KMS-11 (cell line): ENCODE measurements at regions not wholly inside any gene's neighbourhood (a gene's known extent, or its start where the extent isn't known, plus 50 kb on each side); places are given as distances from the start of the nearest gene placed in this dataset.

Experiments used
- H2AFZ ChIP-seq: fragments of 200-600 bp; sonication (generic); 2 replicates; pipeline ENCODE4 v1.6.1; 2016; ENCODE audit warnings: antibody characterized with exemption, mixed run types, low read depth
- H3K27ac ChIP-seq: fragments of 200-600 bp; sonication (generic); 2 replicates; pipeline ENCODE4 v1.6.1; 2016; ENCODE audit warnings: mild to moderate bottlenecking, mixed run types
- H3K27me3 ChIP-seq: fragments of 200-600 bp; sonication (generic); 2 replicates; pipeline ENCODE4 v1.6.1; 2017; ENCODE audit warnings: mild to moderate bottlenecking, low read depth, mixed run types, moderate library complexity; ENCODE audit not compliant: insufficient read depth
- H3K36me3 ChIP-seq: fragments of 200-600 bp; sonication (generic); 2 replicates; pipeline ENCODE4 v1.6.1; 2017; ENCODE audit warnings: mild to moderate bottlenecking, mixed run types; ENCODE audit not compliant: insufficient read depth
- H3K4me1 ChIP-seq: fragments of 200-600 bp; sonication (generic); 2 replicates; pipeline ENCODE4 v1.6.1; 2016; ENCODE audit warnings: mild to moderate bottlenecking, low read depth, mixed run types; ENCODE audit not compliant: poor library complexity, severe bottlenecking
- H3K4me2 ChIP-seq: fragments of 200-600 bp; sonication (generic); 2 replicates; pipeline ENCODE4 v1.7.0; 2016; ENCODE audit warnings: mild to moderate bottlenecking, mixed run types
- H3K4me3 ChIP-seq: fragments of 200-600 bp; sonication (generic); IDR thresholded peaks from 2 replicates; pipeline ENCODE4 v1.6.1; 2017; ENCODE audit warnings: low read depth, low read length, mixed read lengths; ENCODE audit not compliant: insufficient read depth
- H3K79me2 ChIP-seq: fragments of 200-600 bp; sonication (generic); 2 replicates; pipeline ENCODE4 v1.6.1; 2016; ENCODE audit warnings: low read depth, mixed run types; ENCODE audit not compliant: insufficient read depth
- H3K9ac ChIP-seq: fragments of 200-600 bp; sonication (generic); 2 replicates; pipeline ENCODE4 v1.6.1; 2016; ENCODE audit warnings: mild to moderate bottlenecking, mixed run types
- H4K20me1 ChIP-seq: fragments of 200-600 bp; sonication (generic); 2 replicates; pipeline ENCODE4 v1.6.1; 2016; ENCODE audit warnings: mild to moderate bottlenecking, mixed run types; ENCODE audit not compliant: insufficient read depth
- CTCF ChIP-seq: fragments of 200-600 bp; sonication (generic); conservative IDR thresholded peaks from 2 replicates; pipeline ENCODE4 v1.6.1; 2017; ENCODE audit warnings: low read depth, mild to moderate bottlenecking, antibody characterized with exemption, low read length, moderate library complexity, mixed read lengths

GRCh38 chr13:76239031-76239680 is 603.0 kb downstream of the LMO7 start:
- H2AFZ ChIP-seq = no peak overlapping the region

GRCh38 chr13:76231522-76232167 is 595.5 kb downstream of the LMO7 start:
- no peaks in the 10 kb centered on the region for H3K79me2 ChIP-seq
- H3K27ac ChIP-seq = no peak overlapping the region
- no peak overlapping the region for H3K4me3 ChIP-seq
- H4K20me1 ChIP-seq = no peaks in the 10 kb centered on the region
- H3K4me1 ChIP-seq = no peaks in the 10 kb centered on the region
- H2AFZ ChIP-seq = no peak overlapping the region
- TF ChIP-seq CTCF = no peak
- H3K27me3 ChIP-seq = no peaks in the 10 kb centered on the region
- H3K4me2 ChIP-seq = no peak overlapping the region
- no peak overlapping the region for H3K9ac ChIP-seq
- no peaks in the 10 kb centered on the region for H3K36me3 ChIP-seq

More at GRCh38 chr13:76239031-76239680, 603.0 kb downstream of the LMO7 start:
- Histone ChIP-seq H3K36me3 (no peaks in the 10 kb centered on the region), H3K9ac (no peak overlapping the region), H3K27ac (no peak overlapping the region), H3K79me2 (no peaks in the 10 kb centered on the region), H3K27me3 (no peaks in the 10 kb centered on the region), H3K4me2 (no peak overlapping the region), H3K4me1 (no peaks in the 10 kb centered on the region), H3K4me3 (no peak overlapping the region), H4K20me1 (no peaks in the 10 kb centered on the region)
- TF ChIP-seq CTCF = no peak

- Histone ChIP-seq H3K36me3 (no peaks in the 10 kb centered on the region), H3K27ac (no peak overlapping the region), H4K20me1 (no peaks in the 10 kb centered on the region), H3K4me3 (no peak overlapping the region), H3K27me3 (no peaks in the 10 kb centered on the region), H3K79me2 (no peaks in the 10 kb centered on the region), H3K9ac (no peak overlapping the region), H3K4me1 (no peaks in the 10 kb centered on the region), H3K4me2 (no peak overlapping the region), H2AFZ (no peak overlapping the region)
- no peak for TF ChIP-seq CTCF
Observed at GRCh38 chr13:76229281-76229680, 593.2 kb downstream of the LMO7 start.

- Histone ChIP-seq H2AFZ (no peak overlapping the region), H3K9ac (no peak overlapping the region), H3K27ac (no peak overlapping the region), H3K79me2 (no peaks in the 10 kb centered on the region), H4K20me1 (no peaks in the 10 kb centered on the region), H3K27me3 (no peaks in the 10 kb centered on the region), H3K4me1 (no peaks in the 10 kb centered on the region), H3K36me3 (no peaks in the 10 kb centered on the region), H3K4me3 (no peak overlapping the region), H3K4me2 (no peak overlapping the region)
- TF ChIP-seq CTCF = no peak
Observed at GRCh38 chr13:76226941-76227340, 590.8 kb downstream of the LMO7 start.
